Mesenchymal stem cell (in vitro differentiated cells and primary cell): ENCODE measurements at regions not wholly inside any gene's neighbourhood (a gene's known extent, or its start where the extent isn't known, plus 50 kb on each side); places are given as distances from the start of the nearest gene placed in this dataset.

Experiments used
- DNase-seq: peaks from one replicate; pipeline ENCODE4 v3.0.0-alpha.2; 2013
- H2AFZ ChIP-seq: one replicate; pipeline ENCODE4 v1.6.1; 2013; ENCODE audit warnings: low read depth, mild to moderate bottlenecking, control low read depth, inconsistent platforms, low read length, moderate library complexity
- H2AK5ac ChIP-seq: 2 replicates; pipeline ENCODE4 v1.6.1; 2013; ENCODE audit warnings: low read length, moderate library complexity, mild to moderate bottlenecking, inconsistent platforms; ENCODE audit not compliant: severe bottlenecking
- H2BK120ac ChIP-seq: one replicate; pipeline ENCODE4 v1.6.1; 2013; ENCODE audit warnings: low read depth, mild to moderate bottlenecking, inconsistent platforms, low read length, moderate library complexity
- H2BK12ac ChIP-seq, 2 experiments: one replicate each; pipeline ENCODE4 v1.6.1; 2013; ENCODE audit warnings: inconsistent platforms in 2 of 2, low read length in 2 of 2, mild to moderate bottlenecking in 2 of 2, moderate library complexity in 2 of 2, control low read depth in 1 of 2
- H2BK15ac ChIP-seq: one replicate; pipeline ENCODE4 v1.6.1; 2013; ENCODE audit warnings: mild to moderate bottlenecking, low read depth, inconsistent platforms; ENCODE audit not compliant: poor library complexity, severe bottlenecking
- H2BK5ac ChIP-seq: 2 replicates; pipeline ENCODE4 v1.6.1; 2013; ENCODE audit warnings: low read depth, mild to moderate bottlenecking, low read length, control low read depth, inconsistent platforms; ENCODE audit not compliant: poor library complexity, severe bottlenecking
- H3K14ac ChIP-seq, 2 experiments: one replicate each; pipeline ENCODE4 v1.6.1; 2013; ENCODE audit warnings: inconsistent platforms in 2 of 2, low read length in 2 of 2, control low read depth in 1 of 2, mild to moderate bottlenecking in 1 of 2, moderate library complexity in 1 of 2
- H3K18ac ChIP-seq, 2 experiments: one replicate each; pipeline ENCODE4 v1.6.1; 2013; ENCODE audit warnings: inconsistent platforms in 2 of 2, low read length in 2 of 2, control low read depth in 1 of 2, low read depth in 1 of 2, mild to moderate bottlenecking in 1 of 2
- H3K23ac ChIP-seq, 2 experiments: one replicate each; pipeline ENCODE4 v1.6.1; 2013; ENCODE audit warnings: inconsistent platforms in 2 of 2, low read length in 2 of 2, mild to moderate bottlenecking in 2 of 2, moderate library complexity in 2 of 2, control low read depth in 1 of 2
- H3K27ac ChIP-seq: 2 replicates; pipeline ENCODE4 v1.5.1; 2013; ENCODE audit warnings: mild to moderate bottlenecking, moderate library complexity, low read length, control low read depth, inconsistent platforms; ENCODE audit not compliant: poor library complexity, severe bottlenecking
- H3K27me3 ChIP-seq, 2 experiments: 2 replicates each; pipeline versions ENCODE4 v1.6.1 to v1.7.0; 2013; ENCODE audit warnings: low read length in 2 of 2, mild to moderate bottlenecking in 2 of 2, moderate library complexity in 2 of 2, control low read depth in 1 of 2, inconsistent platforms in 1 of 2; ENCODE audit not compliant: control insufficient read depth in 1 of 2, insufficient read depth in 1 of 2
- H3K36me3 ChIP-seq, 2 experiments: 2 replicates each; pipeline versions ENCODE4 v1.6.1 to v1.7.0; 2013; ENCODE audit warnings: low read length in 2 of 2, control low read depth in 1 of 2, inconsistent platforms in 1 of 2, low read depth in 1 of 2, mild to moderate bottlenecking in 1 of 2; ENCODE audit not compliant: insufficient read depth in 2 of 2, control insufficient read depth in 1 of 2
- H3K4ac ChIP-seq, 2 experiments: one replicate each; pipeline ENCODE4 v1.6.1; 2013; ENCODE audit warnings: inconsistent platforms in 2 of 2, low read length in 2 of 2, mild to moderate bottlenecking in 2 of 2, moderate library complexity in 2 of 2, control low read depth in 1 of 2, low read depth in 1 of 2
- H3K4me1 ChIP-seq: 2 replicates; pipeline ENCODE4 v1.6.1; 2013; ENCODE audit warnings: low read depth, low read length, control low read depth; ENCODE audit not compliant: control insufficient read depth, insufficient read depth
- H3K4me2 ChIP-seq: 2 replicates; pipeline ENCODE4 v1.6.1; 2013; ENCODE audit warnings: low read length, mild to moderate bottlenecking, inconsistent platforms; ENCODE audit not compliant: poor library complexity, severe bottlenecking
- H3K4me3 ChIP-seq, 2 experiments: 2 replicates each; pipeline versions ENCODE4 v1.5.1 to v1.7.0; 2013; ENCODE audit warnings: low read length in 2 of 2, mild to moderate bottlenecking in 2 of 2, control low read depth in 1 of 2, low read depth in 1 of 2; ENCODE audit not compliant: insufficient read depth in 1 of 2
- H3K79me1 ChIP-seq: replicated peaks from 2 replicates; pipeline ENCODE4 v1.6.1; 2013; ENCODE audit warnings: mild to moderate bottlenecking, control low read depth, low read length, inconsistent platforms; ENCODE audit not compliant: poor library complexity, severe bottlenecking
- H3K9ac ChIP-seq: 2 replicates; pipeline ENCODE4 v1.7.0; 2013; ENCODE audit warnings: mild to moderate bottlenecking, low read length, moderate library complexity
- H3K9me3 ChIP-seq: 2 replicates; pipeline ENCODE4 v1.7.0; 2013; ENCODE audit warnings: mild to moderate bottlenecking, low read length; ENCODE audit not compliant: control insufficient read depth
- H4K8ac ChIP-seq: one replicate; pipeline ENCODE4 v1.6.1; 2013; ENCODE audit warnings: inconsistent platforms, mild to moderate bottlenecking, low read length, moderate library complexity
- H4K91ac ChIP-seq: one replicate; pipeline ENCODE4 v1.6.1; 2013; ENCODE audit warnings: mild to moderate bottlenecking, low read length, inconsistent platforms
- WGBS: methylation state at CpG from one replicate; pipeline ENCODE4 v1.1.7; 2013; ENCODE audit warnings: mixed read lengths; 5-methylcytosine and 5-hydroxymethylcytosine counted together

GRCh38 chr6:135567375-135568083 is 70.0 kb upstream of the AHI1 start:
- H3K4me2 ChIP-seq, result no peak overlapping the region
- H3K4me3 ChIP-seq, result no peak overlapping the region
- no peak overlapping the region for H3K14ac ChIP-seq
- H3K4ac ChIP-seq, result no peak overlapping the region
- no peak overlapping the region for H3K18ac ChIP-seq
- no peaks in the 10 kb centered on the region for H3K79me1 ChIP-seq
- no peak overlapping the region for H4K91ac ChIP-seq
- H3K9ac ChIP-seq, result no peak overlapping the region
- H2AK5ac ChIP-seq, result no peak overlapping the region
- no peaks in the 10 kb centered on the region for H3K9me3 ChIP-seq
- no peaks in the 10 kb centered on the region for H3K27me3 ChIP-seq
- H4K8ac ChIP-seq, result no peak overlapping the region
- H2AFZ ChIP-seq, result no peak overlapping the region
- no peak overlapping the region for H3K27ac ChIP-seq
- no peak overlapping the region for H2BK12ac ChIP-seq
- no peak overlapping the region for H2BK120ac ChIP-seq
- WGBS, result 90% methylated on average over 2 of the region's 2 CpGs
- no peak overlapping the region for H2BK5ac ChIP-seq
- H3K4me1 ChIP-seq, result no peaks in the 10 kb centered on the region
- no peak for DNase-seq
- H2BK15ac ChIP-seq, result no peak overlapping the region
- no peak overlapping the region for H3K23ac ChIP-seq
- H3K36me3 ChIP-seq, result no peaks in the 10 kb centered on the region

DNA sequence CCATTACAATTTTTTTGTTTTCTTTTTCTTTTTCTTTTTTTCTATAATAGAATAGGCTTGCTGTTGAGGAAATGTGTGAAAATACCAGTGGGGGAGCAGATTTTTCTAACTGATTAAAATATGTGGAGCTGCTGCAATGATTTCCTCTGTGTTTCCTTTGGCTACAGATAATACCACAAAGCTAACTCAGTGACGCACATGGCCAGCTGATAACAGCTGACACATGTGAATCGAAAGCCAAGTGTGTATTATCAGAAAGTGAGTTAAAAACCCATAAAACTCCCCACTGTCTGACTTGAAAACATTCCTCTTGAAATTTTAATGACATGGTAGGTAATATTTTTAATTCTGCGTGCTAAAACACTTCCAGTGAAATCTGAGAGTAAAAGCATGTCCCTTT is 70.8 kb upstream of the AHI1 start:
- Histone ChIP-seq H2BK12ac (no peak overlapping the region), H3K23ac (no peak overlapping the region), H4K91ac (no peak overlapping the region), H2BK5ac (no peak overlapping the region), H2BK120ac (no peak overlapping the region), H3K9ac (peak overlapping the region; percentile 47), H3K79me1 (no peaks in the 10 kb centered on the region), H3K14ac (no peak overlapping the region), H2BK15ac (no peak overlapping the region), H3K36me3 (no peaks in the 10 kb centered on the region), H3K4ac (no peak overlapping the region), H3K9me3 (no peaks in the 10 kb centered on the region), H3K4me1 (no peaks in the 10 kb centered on the region), H2AFZ (no peak overlapping the region), H3K18ac (no peak overlapping the region), H3K27ac (no peak overlapping the region), H4K8ac (no peak overlapping the region), H3K4me3 (no peak overlapping the region), H3K4me2 (no peak overlapping the region), H3K27me3 (no peaks in the 10 kb centered on the region), H2AK5ac (no peak overlapping the region)
- 83% methylated on average over 1 of the region's 3 CpGs for WGBS
- peak; percentile 19 for DNase-seq

DNA sequence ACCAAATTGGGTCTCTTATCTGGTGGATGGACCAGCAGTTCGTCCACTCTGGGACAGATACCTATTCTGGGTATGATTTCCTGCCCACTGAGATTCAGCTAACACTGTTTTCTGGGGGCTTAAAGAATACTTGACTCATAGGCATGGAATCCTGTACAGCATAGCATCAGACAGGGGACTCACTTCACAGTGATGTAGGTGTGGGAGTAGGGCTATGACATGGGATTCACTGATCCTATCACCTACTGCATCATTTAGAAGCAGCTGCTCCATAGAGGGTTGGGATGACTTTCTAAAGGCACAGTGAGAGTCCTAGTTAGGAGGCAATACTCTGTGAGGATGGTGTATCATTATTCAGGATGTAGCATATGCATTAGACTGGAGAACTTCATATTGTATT is 74.5 kb upstream of the AHI1 start:
- H3K27ac ChIP-seq, result no peak overlapping the region
- H3K4me2 ChIP-seq, result no peak overlapping the region
- no peak overlapping the region for H2BK5ac ChIP-seq
- H3K14ac ChIP-seq, result no peak overlapping the region
- no peak overlapping the region for H3K4me3 ChIP-seq
- WGBS, result 89% methylated on average over 1 of the region's 1 CpG
- H4K91ac ChIP-seq, result no peak overlapping the region
- H3K79me1 ChIP-seq, result no peaks in the 10 kb centered on the region
- no peak overlapping the region for H3K23ac ChIP-seq
- no peak overlapping the region for H3K4ac ChIP-seq
- no peak for DNase-seq
- no peaks in the 10 kb centered on the region for H3K36me3 ChIP-seq
- no peak overlapping the region for H2BK120ac ChIP-seq
- no peaks in the 10 kb centered on the region for H3K4me1 ChIP-seq
- no peak overlapping the region for H4K8ac ChIP-seq
- peaks cover 0 to 5% of the 10 kb centered on the region in 2 experiments for H3K27me3 ChIP-seq
- no peak overlapping the region for H2AK5ac ChIP-seq
- H2BK12ac ChIP-seq, result no peak overlapping the region
- no peak overlapping the region for H2BK15ac ChIP-seq
- no peak overlapping the region for H2AFZ ChIP-seq
- H3K9ac ChIP-seq, result no peak overlapping the region
- H3K18ac ChIP-seq, result no peak overlapping the region
- no peaks in the 10 kb centered on the region for H3K9me3 ChIP-seq

DNA sequence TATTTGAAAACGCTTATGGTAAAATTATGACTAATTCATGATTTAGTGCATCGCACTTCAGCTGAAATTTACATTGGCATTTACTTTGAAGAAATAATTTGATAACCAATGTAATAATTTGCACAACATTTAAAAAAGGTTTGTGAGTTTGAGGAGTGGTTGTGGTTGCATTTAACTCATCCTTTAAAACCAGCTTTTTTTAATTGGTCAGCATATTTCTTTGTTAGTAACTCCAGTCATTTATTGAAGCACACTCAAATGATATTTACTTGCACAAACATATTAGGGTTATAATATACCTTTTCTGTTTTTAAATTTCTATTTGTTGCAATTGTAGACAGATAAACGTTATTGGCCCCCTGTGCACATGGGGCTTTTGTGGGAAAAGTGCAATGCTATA is 78.1 kb upstream of the AHI1 start:
- Histone ChIP-seq H4K91ac (no peak overlapping the region), H2BK15ac (no peak overlapping the region), H3K27me3 (peaks cover 0 to 11% of the 10 kb centered on the region in 2 experiments), H3K36me3 (no peaks in the 10 kb centered on the region), H4K8ac (no peak overlapping the region), H3K4ac (no peak overlapping the region), H3K27ac (no peak overlapping the region), H3K79me1 (no peaks in the 10 kb centered on the region), H3K4me1 (no peaks in the 10 kb centered on the region), H3K14ac (no peak overlapping the region), H3K9ac (no peak overlapping the region), H2AK5ac (no peak overlapping the region), H3K4me2 (no peak overlapping the region), H3K4me3 (no peak overlapping the region), H2BK120ac (no peak overlapping the region), H2BK12ac (no peak overlapping the region), H3K18ac (no peak overlapping the region), H2BK5ac (no peak overlapping the region), H3K9me3 (no peaks in the 10 kb centered on the region), H3K23ac (no peak overlapping the region), H2AFZ (no peak overlapping the region)
- no peak for DNase-seq
- no CpG with 5 or more reads among the region's 3 CpGs for WGBS
